ENCODE measurements at regions not wholly inside any gene's neighbourhood (a gene's known extent, or its start where the extent isn't known, plus 50 kb on each side); places are given as distances from the start of the nearest gene placed in this dataset.

- H3K36me3 ChIP-seq (ENCODE audit: control insufficient read depth in 2 of 4, insufficient read depth in 4 of 4, low read length in 3 of 4), result no peaks in the 10 kb centered on the region
- no peaks in the 10 kb centered on the region for H3K79me1 ChIP-seq (ENCODE audit: low read depth, low read length)
- DNase-seq (ENCODE audit: low read depth in 1 of 2, low spot score in 2 of 2) (no peak), FAIRE-seq (no peak)
- H4K91ac ChIP-seq (replicated peaks; ENCODE audit: insufficient read length, low read length), result no peak overlapping the region
- H3K9ac ChIP-seq (replicated peaks in 1 of 4; ENCODE audit: extremely low read depth in 1 of 4, low read depth in 3 of 4, low read length in 3 of 4), result no peak overlapping the region
- no peak overlapping the region for H3K23ac ChIP-seq (ENCODE audit: insufficient read length)
- H2AK5ac ChIP-seq (ENCODE audit: low read depth, low read length), result no peak overlapping the region
- H3K4me3 ChIP-seq (ENCODE audit: extremely low read depth in 1 of 4, insufficient read depth in 2 of 4, low read depth in 3 of 4, low read length in 4 of 4), result no peak overlapping the region
- WGBS, 2 experiments (ENCODE audit: extremely low coverage in 1 of 2, insufficient coverage in 1 of 2, insufficient read length in 1 of 2, insufficient replicate concordance in 2 of 2, low coverage in 1 of 2, low lambda C conversion rate in 2 of 2, missing lambda C conversion rate in 1 of 2), result 95% methylated on average over 3 of the region's 3 CpGs; no CpG with 5 or more reads in 1 of the 2 experiments
- no peaks in the 10 kb centered on the region for H3K23me2 ChIP-seq (ENCODE audit: low read depth, low read length)
- H2BK12ac ChIP-seq (ENCODE audit: low read depth, low read length), result no peak overlapping the region
- H4K20me1 ChIP-seq (replicated peaks in 1 of 2; ENCODE audit: control insufficient read depth in 1 of 2, insufficient read depth in 2 of 2, low read length in 2 of 2), result no peaks in the 10 kb centered on the region
- peak overlapping the region; percentile 96 for H2AFZ ChIP-seq (ENCODE audit: low read length)
- no peak overlapping the region for H3K56ac ChIP-seq (replicated peaks; ENCODE audit: insufficient read length, low read depth, low read length)
- no peaks in the 10 kb centered on the region for H3K79me2 ChIP-seq (ENCODE audit: control insufficient read depth in 1 of 2, insufficient read depth in 2 of 2, low read length in 2 of 2)
- H3K9me3 ChIP-seq (ENCODE audit: insufficient read depth in 2 of 2, low read depth in 1 of 2, low read length in 1 of 2), result no peaks in the 10 kb centered on the region
- H3K18ac ChIP-seq (ENCODE audit: extremely low read depth, low read length), result no peak overlapping the region
- no peak overlapping the region; the same call in 1 of the 2 replicates for H4K8ac ChIP-seq (ENCODE audit: extremely low read depth, insufficient read depth, low read length)
- CTCF ChIA-PET (ENCODE audit: partially characterized antibody), result interaction anchor here (1.3 kb wide), 1 partner anchor 16 kb away, joined by 5 read pairs; no protein-coding TSS in a partner anchor
- H2BK20ac ChIP-seq (ENCODE audit: low read length), result no peak overlapping the region
- no peak overlapping the region for H3K4ac ChIP-seq (replicated peaks; ENCODE audit: insufficient read length, low read depth, low read length)
- H3K14ac ChIP-seq (ENCODE audit: insufficient read length), result no peak overlapping the region
- no peak overlapping the region for H3K4me2 ChIP-seq (ENCODE audit: insufficient read depth in 1 of 2, low read depth in 2 of 2, low read length in 2 of 2)
- H2BK120ac ChIP-seq (replicated peaks; ENCODE audit: low read depth, low read length), result no peak overlapping the region
- POLR2A ChIA-PET (ENCODE audit: partially characterized antibody), result no interaction called here
- no peaks in the 10 kb centered on the region for H3K27me3 ChIP-seq (replicated peaks in 1 of 4; ENCODE audit: control insufficient read depth in 3 of 4, extremely low read depth in 1 of 4, insufficient read depth in 3 of 4, low read length in 3 of 4)
- H3K27ac ChIP-seq (ENCODE audit: low read depth, low read length), result no peak overlapping the region
- no peaks in the 10 kb centered on the region; a peak in 1 of 7 replicates for H3K4me1 ChIP-seq (replicated peaks in 1 of 4; ENCODE audit: control insufficient read depth in 3 of 4, insufficient read depth in 4 of 4, low read length in 3 of 4)
- no peak overlapping the region for H2BK5ac ChIP-seq (ENCODE audit: low read depth, low read length)
- H4K5ac ChIP-seq (ENCODE audit: insufficient read length, low read depth, low read length), result no peak overlapping the region
- H2BK15ac ChIP-seq (ENCODE audit: low read length), result no peak overlapping the region
Measured at GRCh38 chr12:73951956-73952703, 585.5 kb upstream of the ATXN7L3B start.

All from H1 (cell line).